Loucy (cell line): ENCODE measurements at regions not wholly inside any gene's neighbourhood (a gene's known extent, or its start where the extent isn't known, plus 50 kb on each side); places are given as distances from the start of the nearest gene placed in this dataset.

Experiments
- H2AFZ ChIP-seq: fragments of 200-600 bp; sonication (generic); 2 replicates; pipeline ENCODE4 v1.6.0; 2016; ENCODE audit warnings: antibody characterized with exemption, mild to moderate bottlenecking, low read length, moderate library complexity
- H3F3A ChIP-seq: fragments of 200-600 bp; 2 replicates; pipeline ENCODE4 v1.6.0; 2016; ENCODE audit warnings: antibody characterized with exemption, low read depth, mild to moderate bottlenecking
- H3K27me3 ChIP-seq: fragments of 200-600 bp; sonication (generic); 2 replicates; pipeline ENCODE4 v1.6.1; 2014; ENCODE audit warnings: low read length, mild to moderate bottlenecking; ENCODE audit not compliant: insufficient read depth, poor library complexity, severe bottlenecking
- H3K36me3 ChIP-seq: fragments of 200-600 bp; sonication (generic); 2 replicates; pipeline ENCODE4 v1.6.1; 2016; ENCODE audit warnings: low read length; ENCODE audit not compliant: insufficient read depth
- H3K4me1 ChIP-seq: fragments of 200-600 bp; sonication (generic); 2 replicates; pipeline ENCODE4 v1.5.1; 2014; ENCODE audit warnings: low read length, mild to moderate bottlenecking; ENCODE audit not compliant: insufficient read depth, poor library complexity, severe bottlenecking
- H3K4me2 ChIP-seq: fragments of 200-600 bp; sonication (generic); 2 replicates; pipeline ENCODE4 v1.6.0; 2014; ENCODE audit warnings: antibody characterized with exemption, low read length, low read depth, mild to moderate bottlenecking; ENCODE audit not compliant: poor library complexity, severe bottlenecking
- H3K4me3 ChIP-seq: fragments of 200-600 bp; sonication (generic); 2 replicates; pipeline ENCODE4 v1.5.1; 2014; ENCODE audit warnings: low read length, mild to moderate bottlenecking, mixed read lengths; ENCODE audit not compliant: poor library complexity, severe bottlenecking
- H3K79me2 ChIP-seq: fragments of 200-600 bp; sonication (generic); 2 replicates; pipeline ENCODE4 v1.6.1; 2014; ENCODE audit warnings: low read length; ENCODE audit not compliant: insufficient read depth
- H3K9ac ChIP-seq: fragments of 200-600 bp; sonication (generic); 2 replicates; pipeline ENCODE4 v1.6.0; 2014; ENCODE audit warnings: mild to moderate bottlenecking, low read depth, low read length, moderate library complexity; ENCODE audit not compliant: poor library complexity, severe bottlenecking
- H3K9me2 ChIP-seq: fragments of 200-600 bp; sonication (generic); replicated peaks from 2 replicates; pipeline ENCODE4 v1.6.1; 2016; ENCODE audit warnings: low read depth, low read length, mixed read lengths
- H3K9me3 ChIP-seq: fragments of 200-600 bp; sonication (generic); 2 replicates; pipeline ENCODE4 v1.6.1; 2014; ENCODE audit warnings: mild to moderate bottlenecking, antibody characterized with exemption, low read length, low read depth; ENCODE audit not compliant: insufficient read depth
- H4K20me1 ChIP-seq: fragments of 200-600 bp; sonication (generic); 2 replicates; pipeline ENCODE4 v1.6.0; 2014; ENCODE audit warnings: antibody characterized with exemption, low read length, mild to moderate bottlenecking; ENCODE audit not compliant: insufficient read depth, poor library complexity, severe bottlenecking
- EZH2phosphoT487 ChIP-seq: fragments of 200-600 bp; IDR thresholded peaks from 2 replicates; pipeline ENCODE4 v1.6.1; 2018; ENCODE audit warnings: antibody characterized with exemption, mild to moderate bottlenecking, moderate library complexity, borderline replicate concordance
- TF ChIP-seq, protein P1 (sequence below): fragments of 200-600 bp; sonication (generic); conservative IDR thresholded peaks from 2 replicates; pipeline ENCODE4 v1.5.1; 2014; ENCODE audit warnings: mild to moderate bottlenecking, antibody characterized with exemption, low read length

DNA sequence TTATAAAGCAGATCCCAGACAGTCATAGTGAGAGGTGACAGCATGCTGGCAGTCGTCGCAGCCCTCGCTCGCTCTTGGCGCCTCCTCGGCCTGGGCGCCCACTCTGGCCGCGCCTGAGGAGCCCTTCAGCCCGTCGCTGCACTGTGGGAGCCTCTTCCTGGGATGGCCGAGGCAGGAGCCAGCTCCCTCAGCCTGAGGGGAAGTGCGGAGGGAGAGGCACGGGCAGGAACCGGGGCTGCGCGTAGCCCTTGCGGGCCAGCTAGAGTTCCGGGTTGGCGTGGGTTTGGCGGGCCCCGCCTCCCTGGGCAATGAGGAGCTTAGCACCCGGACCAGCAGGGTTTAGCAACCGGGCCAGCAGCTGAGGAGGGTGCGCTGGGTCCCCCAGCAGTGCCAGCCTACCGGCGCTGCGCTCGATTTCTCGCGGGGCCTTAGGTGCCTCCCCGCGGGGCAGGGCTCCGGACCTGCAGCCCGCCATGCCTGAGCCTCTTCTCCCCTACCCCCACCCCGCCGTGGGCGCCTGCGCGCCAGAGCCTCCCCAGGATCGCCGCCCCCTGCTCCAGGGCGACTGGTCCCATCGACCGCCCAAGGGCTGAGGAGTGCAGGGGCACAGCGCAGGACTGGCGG is 451.2 kb upstream of the DCN start:
- Histone ChIP-seq H3K9me3 (no peaks in the 10 kb centered on the region), H3K4me2 (no peak overlapping the region), H3K9ac (no peak overlapping the region), H2AFZ (no peak overlapping the region), H3K9me2 (no peaks in the 10 kb centered on the region), H3K4me3 (no peak overlapping the region), H3K79me2 (no peaks in the 10 kb centered on the region), H3F3A (no peaks in the 10 kb centered on the region), H3K36me3 (no peaks in the 10 kb centered on the region), H4K20me1 (no peaks in the 10 kb centered on the region), H3K27me3 (no peaks in the 10 kb centered on the region), H3K4me1 (no peaks in the 10 kb centered on the region)
- TF ChIP-seq, protein P1, sequence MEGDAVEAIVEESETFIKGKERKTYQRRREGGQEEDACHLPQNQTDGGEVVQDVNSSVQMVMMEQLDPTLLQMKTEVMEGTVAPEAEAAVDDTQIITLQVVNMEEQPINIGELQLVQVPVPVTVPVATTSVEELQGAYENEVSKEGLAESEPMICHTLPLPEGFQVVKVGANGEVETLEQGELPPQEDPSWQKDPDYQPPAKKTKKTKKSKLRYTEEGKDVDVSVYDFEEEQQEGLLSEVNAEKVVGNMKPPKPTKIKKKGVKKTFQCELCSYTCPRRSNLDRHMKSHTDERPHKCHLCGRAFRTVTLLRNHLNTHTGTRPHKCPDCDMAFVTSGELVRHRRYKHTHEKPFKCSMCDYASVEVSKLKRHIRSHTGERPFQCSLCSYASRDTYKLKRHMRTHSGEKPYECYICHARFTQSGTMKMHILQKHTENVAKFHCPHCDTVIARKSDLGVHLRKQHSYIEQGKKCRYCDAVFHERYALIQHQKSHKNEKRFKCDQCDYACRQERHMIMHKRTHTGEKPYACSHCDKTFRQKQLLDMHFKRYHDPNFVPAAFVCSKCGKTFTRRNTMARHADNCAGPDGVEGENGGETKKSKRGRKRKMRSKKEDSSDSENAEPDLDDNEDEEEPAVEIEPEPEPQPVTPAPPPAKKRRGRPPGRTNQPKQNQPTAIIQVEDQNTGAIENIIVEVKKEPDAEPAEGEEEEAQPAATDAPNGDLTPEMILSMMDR = no peak
- no peak for TF ChIP-seq EZH2phosphoT487

GRCh38 chr12:91633206-91633605 is 450.6 kb upstream of the DCN start:
- Histone ChIP-seq H3K4me2 (no peak overlapping the region), H2AFZ (no peak overlapping the region), H3K9me3 (no peaks in the 10 kb centered on the region), H4K20me1 (no peaks in the 10 kb centered on the region), H3K79me2 (no peaks in the 10 kb centered on the region), H3K4me1 (no peaks in the 10 kb centered on the region), H3K4me3 (no peak overlapping the region), H3K9ac (no peak overlapping the region), H3K9me2 (no peaks in the 10 kb centered on the region), H3K36me3 (no peaks in the 10 kb centered on the region), H3F3A (no peaks in the 10 kb centered on the region), H3K27me3 (no peaks in the 10 kb centered on the region)
- TF ChIP-seq, protein P1 = no peak
- TF ChIP-seq EZH2phosphoT487 = no peak

DNA sequence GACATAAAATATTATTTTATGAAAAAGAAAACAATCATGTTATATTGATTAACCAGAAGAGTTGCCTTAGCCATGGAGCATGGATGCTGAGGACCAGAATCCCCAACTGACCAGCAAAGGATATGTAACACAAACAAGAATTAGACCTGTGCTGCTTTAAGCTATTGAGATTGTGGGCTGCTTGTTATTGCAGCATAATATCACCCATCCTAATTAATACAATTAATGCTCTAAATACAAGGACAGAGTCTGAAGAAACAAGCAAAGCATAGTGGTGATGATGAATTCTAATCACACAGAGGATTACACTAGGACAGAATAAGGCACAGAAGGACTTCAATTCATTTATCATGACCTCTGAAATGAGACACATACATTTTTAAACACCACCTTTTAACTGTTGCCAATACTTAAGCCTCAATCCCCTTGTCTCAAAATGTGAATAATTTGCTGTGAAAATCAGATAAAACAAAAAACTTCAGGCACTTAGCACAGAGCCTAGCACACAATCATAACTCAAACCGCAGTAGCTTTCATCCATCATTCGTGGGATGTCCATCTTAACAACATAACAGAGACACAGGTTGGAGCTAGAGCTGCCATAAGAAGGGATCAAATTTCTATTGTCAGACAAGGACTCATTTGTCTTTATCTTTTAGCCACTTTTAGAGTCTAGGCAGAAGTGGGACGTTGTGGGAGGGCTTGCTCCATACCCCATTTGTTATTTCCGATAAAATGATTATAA is 449.6 kb upstream of the DCN start:
- H2AFZ ChIP-seq = no peak overlapping the region

More for the DNA sequence above, 449.6 kb upstream of the DCN start:
- Histone ChIP-seq H3F3A (no peaks in the 10 kb centered on the region), H3K4me2 (no peak overlapping the region), H3K79me2 (no peaks in the 10 kb centered on the region), H3K9me2 (no peaks in the 10 kb centered on the region), H4K20me1 (no peaks in the 10 kb centered on the region), H3K9ac (no peak overlapping the region), H3K27me3 (no peaks in the 10 kb centered on the region), H3K4me3 (no peak overlapping the region), H3K4me1 (no peaks in the 10 kb centered on the region), H3K36me3 (no peaks in the 10 kb centered on the region), H3K9me3 (no peaks in the 10 kb centered on the region)
- no peak for TF ChIP-seq EZH2phosphoT487
- TF ChIP-seq, protein P1 = no peak
